ENCODE measurements at regions not wholly inside any gene's neighbourhood (a gene's known extent, or its start where the extent isn't known, plus 50 kb on each side); places are given as distances from the start of the nearest gene placed in this dataset.

GRCh38 chr7:46839651-46840050 is 742.3 kb downstream of the TNS3 start:
- TF ChIP-seq GATA2 (IDR thresholded peaks at IDR 0.05; ENCODE audit: low read depth, low read length), result no peak
- no peak for TF ChIP-seq GATA3 (IDR thresholded peaks at IDR 0.05; ENCODE audit: low read depth, low read length)

Measured in SH-SY5Y (cell line).